ENCODE measurements at regions not wholly inside any gene's neighbourhood (a gene's known extent, or its start where the extent isn't known, plus 50 kb on each side); places are given as distances from the start of the nearest gene placed in this dataset.

DNA sequence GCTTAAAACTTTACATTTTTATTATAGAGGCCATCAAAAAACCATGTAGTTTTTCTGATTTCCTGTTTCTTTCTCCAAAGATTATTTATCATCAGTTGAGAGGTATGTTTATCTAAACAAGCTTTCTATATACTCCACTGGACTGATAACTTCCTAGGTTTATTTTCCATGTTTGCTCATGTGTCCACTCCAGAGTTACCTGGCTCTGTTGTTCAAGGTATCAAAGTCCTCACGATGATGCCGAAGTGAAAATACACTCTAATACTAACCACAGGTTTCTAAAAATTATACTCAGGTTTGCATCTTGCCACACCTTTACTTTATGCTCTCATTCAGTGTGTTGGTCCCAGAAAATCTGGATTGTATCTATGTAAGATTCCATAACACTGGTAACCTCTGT lies 287.9 kb upstream of the GULP1 start:
- Histone ChIP-seq H3F3A (replicated peaks; ENCODE audit: low read depth) (no peaks in the 10 kb centered on the region), H3K4me3 (no peak overlapping the region), H3K4me1 (ENCODE audit: insufficient read depth) (peaks cover 26% of the 10 kb centered on the region), H3K79me2 (replicated peaks; ENCODE audit: insufficient read depth) (no peaks in the 10 kb centered on the region), H4K20me1 (replicated peaks; ENCODE audit: insufficient read depth) (no peaks in the 10 kb centered on the region), H3K27ac (ENCODE audit: low read depth) (no peak overlapping the region), H2AFZ (peak overlapping the region; percentile 11; the same call in 1 of the 2 replicates), H3K9me2 (ENCODE audit: insufficient read depth) (no peaks in the 10 kb centered on the region), H3K36me3 (ENCODE audit: insufficient read depth) (no peaks in the 10 kb centered on the region), H3K27me3 (ENCODE audit: insufficient read depth) (no peaks in the 10 kb centered on the region), H3K4me2 (no peak overlapping the region)
- TF ChIP-seq ZNF114 (CRISPR knock-in tag; IDR thresholded peaks at IDR 0.05) (no peak), STAT1 (IDR thresholded peaks at IDR 0.05; ENCODE audit: unreplicated experiment) (no peak), ZNF331 (CRISPR knock-in tag; IDR thresholded peaks at IDR 0.05; ENCODE audit: low read depth) (no peak), CREB1 (CRISPR knock-in tag; IDR thresholded peaks at IDR 0.05; ENCODE audit: low read depth) (no peak), NANOG (IDR thresholded peaks at IDR 0.05; ENCODE audit: borderline replicate concordance) (no peak), EZH2phosphoT487 (IDR thresholded peaks at IDR 0.05; ENCODE audit: unreplicated experiment) (no peak), POLR2AphosphoS5 (IDR thresholded peaks at IDR 0.05; ENCODE audit: low read depth) (no peak), EZH2 (IDR thresholded peaks at IDR 0.05; ENCODE audit: low read depth, unreplicated experiment) (no peak), ETS1 (IDR thresholded peaks at IDR 0.05) (no peak), JUNB (IDR thresholded peaks at IDR 0.05; ENCODE audit: unreplicated experiment) (no peak)
- TF ChIP-seq, protein P1, sequence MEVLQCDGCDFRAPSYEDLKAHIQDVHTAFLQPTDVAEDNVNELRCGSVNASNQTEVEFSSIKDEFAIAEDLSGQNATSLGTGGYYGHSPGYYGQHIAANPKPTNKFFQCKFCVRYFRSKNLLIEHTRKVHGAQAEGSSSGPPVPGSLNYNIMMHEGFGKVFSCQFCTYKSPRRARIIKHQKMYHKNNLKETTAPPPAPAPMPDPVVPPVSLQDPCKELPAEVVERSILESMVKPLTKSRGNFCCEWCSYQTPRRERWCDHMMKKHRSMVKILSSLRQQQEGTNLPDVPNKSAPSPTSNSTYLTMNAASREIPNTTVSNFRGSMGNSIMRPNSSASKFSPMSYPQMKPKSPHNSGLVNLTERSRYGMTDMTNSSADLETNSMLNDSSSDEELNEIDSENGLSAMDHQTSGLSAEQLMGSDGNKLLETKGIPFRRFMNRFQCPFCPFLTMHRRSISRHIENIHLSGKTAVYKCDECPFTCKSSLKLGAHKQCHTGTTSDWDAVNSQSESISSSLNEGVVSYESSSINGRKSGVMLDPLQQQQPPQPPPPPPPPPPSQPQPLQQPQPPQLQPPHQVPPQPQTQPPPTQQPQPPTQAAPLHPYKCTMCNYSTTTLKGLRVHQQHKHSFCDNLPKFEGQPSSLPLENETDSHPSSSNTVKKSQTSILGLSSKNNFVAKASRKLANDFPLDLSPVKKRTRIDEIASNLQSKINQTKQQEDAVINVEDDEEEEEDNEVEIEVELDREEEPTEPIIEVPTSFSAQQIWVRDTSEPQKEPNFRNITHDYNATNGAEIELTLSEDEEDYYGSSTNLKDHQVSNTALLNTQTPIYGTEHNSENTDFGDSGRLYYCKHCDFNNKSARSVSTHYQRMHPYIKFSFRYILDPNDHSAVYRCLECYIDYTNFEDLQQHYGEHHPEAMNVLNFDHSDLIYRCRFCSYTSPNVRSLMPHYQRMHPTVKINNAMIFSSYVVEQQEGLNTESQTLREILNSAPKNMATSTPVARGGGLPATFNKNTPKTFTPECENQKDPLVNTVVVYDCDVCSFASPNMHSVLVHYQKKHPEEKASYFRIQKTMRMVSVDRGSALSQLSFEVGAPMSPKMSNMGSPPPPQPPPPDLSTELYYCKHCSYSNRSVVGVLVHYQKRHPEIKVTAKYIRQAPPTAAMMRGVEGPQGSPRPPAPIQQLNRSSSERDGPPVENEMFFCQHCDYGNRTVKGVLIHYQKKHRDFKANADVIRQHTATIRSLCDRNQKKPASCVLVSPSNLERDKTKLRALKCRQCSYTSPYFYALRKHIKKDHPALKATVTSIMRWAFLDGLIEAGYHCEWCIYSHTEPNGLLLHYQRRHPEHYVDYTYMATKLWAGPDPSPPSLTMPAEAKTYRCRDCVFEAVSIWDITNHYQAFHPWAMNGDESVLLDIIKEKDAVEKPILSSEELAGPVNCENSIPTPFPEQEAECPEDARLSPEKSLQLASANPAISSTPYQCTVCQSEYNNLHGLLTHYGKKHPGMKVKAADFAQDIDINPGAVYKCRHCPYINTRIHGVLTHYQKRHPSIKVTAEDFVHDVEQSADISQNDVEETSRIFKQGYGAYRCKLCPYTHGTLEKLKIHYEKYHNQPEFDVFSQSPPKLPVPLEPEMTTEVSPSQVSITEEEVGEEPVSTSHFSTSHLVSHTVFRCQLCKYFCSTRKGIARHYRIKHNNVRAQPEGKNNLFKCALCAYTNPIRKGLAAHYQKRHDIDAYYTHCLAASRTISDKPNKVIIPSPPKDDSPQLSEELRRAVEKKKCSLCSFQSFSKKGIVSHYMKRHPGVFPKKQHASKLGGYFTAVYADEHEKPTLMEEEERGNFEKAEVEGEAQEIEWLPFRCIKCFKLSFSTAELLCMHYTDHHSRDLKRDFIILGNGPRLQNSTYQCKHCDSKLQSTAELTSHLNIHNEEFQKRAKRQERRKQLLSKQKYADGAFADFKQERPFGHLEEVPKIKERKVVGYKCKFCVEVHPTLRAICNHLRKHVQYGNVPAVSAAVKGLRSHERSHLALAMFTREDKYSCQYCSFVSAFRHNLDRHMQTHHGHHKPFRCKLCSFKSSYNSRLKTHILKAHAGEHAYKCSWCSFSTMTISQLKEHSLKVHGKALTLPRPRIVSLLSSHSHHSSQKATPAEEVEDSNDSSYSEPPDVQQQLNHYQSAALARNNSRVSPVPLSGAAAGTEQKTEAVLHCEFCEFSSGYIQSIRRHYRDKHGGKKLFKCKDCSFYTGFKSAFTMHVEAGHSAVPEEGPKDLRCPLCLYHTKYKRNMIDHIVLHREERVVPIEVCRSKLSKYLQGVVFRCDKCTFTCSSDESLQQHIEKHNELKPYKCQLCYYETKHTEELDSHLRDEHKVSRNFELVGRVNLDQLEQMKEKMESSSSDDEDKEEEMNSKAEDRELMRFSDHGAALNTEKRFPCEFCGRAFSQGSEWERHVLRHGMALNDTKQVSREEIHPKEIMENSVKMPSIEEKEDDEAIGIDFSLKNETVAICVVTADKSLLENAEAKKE (CRISPR knock-in tag; IDR thresholded peaks at IDR 0.05): no peak
- TF ChIP-seq, protein P2, sequence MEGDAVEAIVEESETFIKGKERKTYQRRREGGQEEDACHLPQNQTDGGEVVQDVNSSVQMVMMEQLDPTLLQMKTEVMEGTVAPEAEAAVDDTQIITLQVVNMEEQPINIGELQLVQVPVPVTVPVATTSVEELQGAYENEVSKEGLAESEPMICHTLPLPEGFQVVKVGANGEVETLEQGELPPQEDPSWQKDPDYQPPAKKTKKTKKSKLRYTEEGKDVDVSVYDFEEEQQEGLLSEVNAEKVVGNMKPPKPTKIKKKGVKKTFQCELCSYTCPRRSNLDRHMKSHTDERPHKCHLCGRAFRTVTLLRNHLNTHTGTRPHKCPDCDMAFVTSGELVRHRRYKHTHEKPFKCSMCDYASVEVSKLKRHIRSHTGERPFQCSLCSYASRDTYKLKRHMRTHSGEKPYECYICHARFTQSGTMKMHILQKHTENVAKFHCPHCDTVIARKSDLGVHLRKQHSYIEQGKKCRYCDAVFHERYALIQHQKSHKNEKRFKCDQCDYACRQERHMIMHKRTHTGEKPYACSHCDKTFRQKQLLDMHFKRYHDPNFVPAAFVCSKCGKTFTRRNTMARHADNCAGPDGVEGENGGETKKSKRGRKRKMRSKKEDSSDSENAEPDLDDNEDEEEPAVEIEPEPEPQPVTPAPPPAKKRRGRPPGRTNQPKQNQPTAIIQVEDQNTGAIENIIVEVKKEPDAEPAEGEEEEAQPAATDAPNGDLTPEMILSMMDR (conservative IDR thresholded peaks at IDR 0.05; ENCODE audit: low read depth in 2 of 2): no peak
- TF ChIP-seq, protein P3, sequence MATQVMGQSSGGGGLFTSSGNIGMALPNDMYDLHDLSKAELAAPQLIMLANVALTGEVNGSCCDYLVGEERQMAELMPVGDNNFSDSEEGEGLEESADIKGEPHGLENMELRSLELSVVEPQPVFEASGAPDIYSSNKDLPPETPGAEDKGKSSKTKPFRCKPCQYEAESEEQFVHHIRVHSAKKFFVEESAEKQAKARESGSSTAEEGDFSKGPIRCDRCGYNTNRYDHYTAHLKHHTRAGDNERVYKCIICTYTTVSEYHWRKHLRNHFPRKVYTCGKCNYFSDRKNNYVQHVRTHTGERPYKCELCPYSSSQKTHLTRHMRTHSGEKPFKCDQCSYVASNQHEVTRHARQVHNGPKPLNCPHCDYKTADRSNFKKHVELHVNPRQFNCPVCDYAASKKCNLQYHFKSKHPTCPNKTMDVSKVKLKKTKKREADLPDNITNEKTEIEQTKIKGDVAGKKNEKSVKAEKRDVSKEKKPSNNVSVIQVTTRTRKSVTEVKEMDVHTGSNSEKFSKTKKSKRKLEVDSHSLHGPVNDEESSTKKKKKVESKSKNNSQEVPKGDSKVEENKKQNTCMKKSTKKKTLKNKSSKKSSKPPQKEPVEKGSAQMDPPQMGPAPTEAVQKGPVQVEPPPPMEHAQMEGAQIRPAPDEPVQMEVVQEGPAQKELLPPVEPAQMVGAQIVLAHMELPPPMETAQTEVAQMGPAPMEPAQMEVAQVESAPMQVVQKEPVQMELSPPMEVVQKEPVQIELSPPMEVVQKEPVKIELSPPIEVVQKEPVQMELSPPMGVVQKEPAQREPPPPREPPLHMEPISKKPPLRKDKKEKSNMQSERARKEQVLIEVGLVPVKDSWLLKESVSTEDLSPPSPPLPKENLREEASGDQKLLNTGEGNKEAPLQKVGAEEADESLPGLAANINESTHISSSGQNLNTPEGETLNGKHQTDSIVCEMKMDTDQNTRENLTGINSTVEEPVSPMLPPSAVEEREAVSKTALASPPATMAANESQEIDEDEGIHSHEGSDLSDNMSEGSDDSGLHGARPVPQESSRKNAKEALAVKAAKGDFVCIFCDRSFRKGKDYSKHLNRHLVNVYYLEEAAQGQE (IDR thresholded peaks at IDR 0.05; ENCODE audit: unreplicated experiment): no peak
- Mint-ChIP-seq H3K9me3 (no peaks in the 10 kb centered on the region), H3K4me3 (no peak overlapping the region), H3K36me3 (ENCODE audit: low read depth) (no peaks in the 10 kb centered on the region), H3K27ac (no peak overlapping the region), H3K27me3 (ENCODE audit: insufficient read depth, low read depth, poor library complexity) (no peaks in the 10 kb centered on the region), H3K4me1 (peaks cover 28% of the 10 kb centered on the region)
- DNase-seq (ENCODE audit: low spot score): no peak
- no peak for ATAC-seq
